ENCODE measurements at regions not wholly inside any gene's neighbourhood (a gene's known extent, or its start where the extent isn't known, plus 50 kb on each side); places are given as distances from the start of the nearest gene placed in this dataset.

- TF ChIP-seq, protein P1, sequence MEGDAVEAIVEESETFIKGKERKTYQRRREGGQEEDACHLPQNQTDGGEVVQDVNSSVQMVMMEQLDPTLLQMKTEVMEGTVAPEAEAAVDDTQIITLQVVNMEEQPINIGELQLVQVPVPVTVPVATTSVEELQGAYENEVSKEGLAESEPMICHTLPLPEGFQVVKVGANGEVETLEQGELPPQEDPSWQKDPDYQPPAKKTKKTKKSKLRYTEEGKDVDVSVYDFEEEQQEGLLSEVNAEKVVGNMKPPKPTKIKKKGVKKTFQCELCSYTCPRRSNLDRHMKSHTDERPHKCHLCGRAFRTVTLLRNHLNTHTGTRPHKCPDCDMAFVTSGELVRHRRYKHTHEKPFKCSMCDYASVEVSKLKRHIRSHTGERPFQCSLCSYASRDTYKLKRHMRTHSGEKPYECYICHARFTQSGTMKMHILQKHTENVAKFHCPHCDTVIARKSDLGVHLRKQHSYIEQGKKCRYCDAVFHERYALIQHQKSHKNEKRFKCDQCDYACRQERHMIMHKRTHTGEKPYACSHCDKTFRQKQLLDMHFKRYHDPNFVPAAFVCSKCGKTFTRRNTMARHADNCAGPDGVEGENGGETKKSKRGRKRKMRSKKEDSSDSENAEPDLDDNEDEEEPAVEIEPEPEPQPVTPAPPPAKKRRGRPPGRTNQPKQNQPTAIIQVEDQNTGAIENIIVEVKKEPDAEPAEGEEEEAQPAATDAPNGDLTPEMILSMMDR (conservative IDR thresholded peaks at IDR 0.05; ENCODE audit: low read length): no peak
- TF ChIP-seq EZH2phosphoT487 (IDR thresholded peaks at IDR 0.05; ENCODE audit: borderline replicate concordance, low read depth, low read length): no peak
Observed at GRCh38 chr16:22424161-22424937, 49.9 kb upstream of the CDR2 start.

Data from OCI-LY7 (cell line).